ENCODE measurements at regions not wholly inside any gene's neighbourhood (a gene's known extent, or its start where the extent isn't known, plus 50 kb on each side); places are given as distances from the start of the nearest gene placed in this dataset.

GRCh38 chr14:26984311-26985177, 386.7 kb upstream of the NOVA1 start:
- in situ Hi-C loops (cut with HindIII; ENCODE audit: low sequenced_read_pairs): no loop called here
- TF ChIP-seq, protein P1, sequence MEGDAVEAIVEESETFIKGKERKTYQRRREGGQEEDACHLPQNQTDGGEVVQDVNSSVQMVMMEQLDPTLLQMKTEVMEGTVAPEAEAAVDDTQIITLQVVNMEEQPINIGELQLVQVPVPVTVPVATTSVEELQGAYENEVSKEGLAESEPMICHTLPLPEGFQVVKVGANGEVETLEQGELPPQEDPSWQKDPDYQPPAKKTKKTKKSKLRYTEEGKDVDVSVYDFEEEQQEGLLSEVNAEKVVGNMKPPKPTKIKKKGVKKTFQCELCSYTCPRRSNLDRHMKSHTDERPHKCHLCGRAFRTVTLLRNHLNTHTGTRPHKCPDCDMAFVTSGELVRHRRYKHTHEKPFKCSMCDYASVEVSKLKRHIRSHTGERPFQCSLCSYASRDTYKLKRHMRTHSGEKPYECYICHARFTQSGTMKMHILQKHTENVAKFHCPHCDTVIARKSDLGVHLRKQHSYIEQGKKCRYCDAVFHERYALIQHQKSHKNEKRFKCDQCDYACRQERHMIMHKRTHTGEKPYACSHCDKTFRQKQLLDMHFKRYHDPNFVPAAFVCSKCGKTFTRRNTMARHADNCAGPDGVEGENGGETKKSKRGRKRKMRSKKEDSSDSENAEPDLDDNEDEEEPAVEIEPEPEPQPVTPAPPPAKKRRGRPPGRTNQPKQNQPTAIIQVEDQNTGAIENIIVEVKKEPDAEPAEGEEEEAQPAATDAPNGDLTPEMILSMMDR (IDR thresholded peaks at IDR 0.05; ENCODE audit: low read depth, low read length, missing control alignments): peak; percentile 86
- DNase-seq (ENCODE audit: low read depth): peak; percentile 64
- no peak overlapping the region for H3K4me3 ChIP-seq (ENCODE audit: low read depth, low read length)

GRCh38 chr14:26987744-26988363, 390.0 kb upstream of the NOVA1 start:
- in situ Hi-C loops (cut with HindIII; ENCODE audit: low sequenced_read_pairs): no loop called here
- TF ChIP-seq, protein P1 (IDR thresholded peaks at IDR 0.05; ENCODE audit: low read depth, low read length, missing control alignments): no peak
- DNase-seq (ENCODE audit: low read depth): no peak
- no peak overlapping the region for H3K4me3 ChIP-seq (ENCODE audit: low read depth, low read length)

GRCh38 chr14:26990946-26991345, 393.1 kb upstream of the NOVA1 start:
- TF ChIP-seq, protein P1 (IDR thresholded peaks at IDR 0.05; ENCODE audit: low read depth, low read length, missing control alignments): no peak
- no peak for DNase-seq (ENCODE audit: low read depth)
- in situ Hi-C loops (cut with HindIII; ENCODE audit: low sequenced_read_pairs): no loop called here
- H3K4me3 ChIP-seq (ENCODE audit: low read depth, low read length): no peak overlapping the region

GRCh38 chr14:26992403-26993115, 394.7 kb upstream of the NOVA1 start:
- H3K4me3 ChIP-seq (ENCODE audit: low read depth, low read length): no peak overlapping the region
- in situ Hi-C loops (cut with HindIII; ENCODE audit: low sequenced_read_pairs): no loop called here
- DNase-seq (ENCODE audit: low read depth): no peak
- TF ChIP-seq, protein P1 (IDR thresholded peaks at IDR 0.05; ENCODE audit: low read depth, low read length, missing control alignments): no peak

DNA sequence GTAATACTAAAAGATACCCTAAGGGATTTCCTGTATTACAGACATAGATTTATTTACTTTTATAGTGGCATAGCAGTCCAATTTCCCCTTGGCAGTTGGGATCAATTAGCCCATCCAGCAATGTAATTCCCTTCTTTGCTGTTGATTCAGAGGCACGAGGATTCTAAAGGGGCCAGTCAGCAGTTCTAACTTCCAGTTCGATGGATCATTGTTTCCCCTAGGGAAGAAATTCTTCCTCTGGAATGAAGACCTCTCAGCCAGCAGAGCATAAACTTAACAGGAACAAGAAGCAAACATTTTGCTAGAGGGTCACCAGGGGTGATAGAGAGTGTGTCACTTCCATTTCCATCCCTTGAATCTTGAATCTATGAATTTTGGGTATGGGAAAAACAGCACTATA, 395.7 kb upstream of the NOVA1 start:
- in situ Hi-C loops (cut with HindIII; ENCODE audit: low sequenced_read_pairs): no loop called here
- DNase-seq (ENCODE audit: low read depth): no peak

DNA sequence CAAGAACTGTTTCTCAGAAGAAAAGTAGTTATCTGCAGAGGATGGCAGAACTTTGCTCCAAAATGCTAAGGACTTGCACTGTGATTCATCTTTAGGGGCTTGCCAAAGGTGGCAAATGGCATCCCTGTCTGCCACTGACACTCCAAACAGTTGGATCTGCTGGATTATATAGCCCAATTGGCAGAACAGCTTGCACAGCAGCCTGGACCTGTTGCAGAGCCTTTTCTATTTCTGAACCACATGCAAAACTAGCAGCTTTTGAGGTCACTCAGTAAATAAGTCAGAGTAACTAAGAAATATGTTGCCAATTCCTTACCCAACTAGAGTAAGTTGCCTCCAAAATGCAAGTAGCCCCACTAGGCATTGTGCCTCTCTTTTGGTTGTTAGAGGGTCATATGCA, 397.5 kb upstream of the NOVA1 start:
- DNase-seq (ENCODE audit: low read depth): no peak
- in situ Hi-C loops (cut with HindIII; ENCODE audit: low sequenced_read_pairs): no loop called here
- no peak overlapping the region for H3K4me3 ChIP-seq (ENCODE audit: low read depth, low read length)
- TF ChIP-seq, protein P1 (IDR thresholded peaks at IDR 0.05; ENCODE audit: low read depth, low read length, missing control alignments): no peak

More for the DNA sequence above, 395.7 kb upstream of the NOVA1 start:
- TF ChIP-seq, protein P1 (IDR thresholded peaks at IDR 0.05; ENCODE audit: low read depth, low read length, missing control alignments): no peak
- H3K4me3 ChIP-seq (ENCODE audit: low read depth, low read length): no peak overlapping the region
